ENCODE measurements at regions not wholly inside any gene's neighbourhood (a gene's known extent, or its start where the extent isn't known, plus 50 kb on each side); places are given as distances from the start of the nearest gene placed in this dataset.
"Not testable (repeated sequence)": the region's sequence is repeated elsewhere in the genome, so short reads cannot be mapped to it uniquely, and the experiment has no call there.

DNA sequence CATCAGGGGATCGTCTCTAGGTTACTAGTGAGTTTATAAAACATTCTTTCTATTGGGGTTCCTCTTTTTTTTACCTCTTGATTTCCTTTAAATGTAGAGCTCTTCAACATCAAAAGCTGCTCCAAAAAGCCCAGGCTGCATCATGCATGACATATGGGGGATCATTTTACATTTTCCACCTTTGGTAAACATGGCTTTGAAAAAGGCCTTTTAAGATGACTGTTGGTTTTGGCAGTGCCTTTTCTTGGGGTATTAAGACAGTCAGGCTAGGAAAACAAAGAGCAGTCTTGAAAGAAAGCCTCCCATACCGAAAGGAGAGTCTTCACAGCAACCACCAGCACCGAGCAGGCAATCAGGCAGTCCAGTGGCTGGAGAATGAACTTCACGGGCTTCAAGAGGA lies 73.2 kb downstream of the NPEPL1 start:
- peak; percentile 68 for DNase-seq

DNA sequence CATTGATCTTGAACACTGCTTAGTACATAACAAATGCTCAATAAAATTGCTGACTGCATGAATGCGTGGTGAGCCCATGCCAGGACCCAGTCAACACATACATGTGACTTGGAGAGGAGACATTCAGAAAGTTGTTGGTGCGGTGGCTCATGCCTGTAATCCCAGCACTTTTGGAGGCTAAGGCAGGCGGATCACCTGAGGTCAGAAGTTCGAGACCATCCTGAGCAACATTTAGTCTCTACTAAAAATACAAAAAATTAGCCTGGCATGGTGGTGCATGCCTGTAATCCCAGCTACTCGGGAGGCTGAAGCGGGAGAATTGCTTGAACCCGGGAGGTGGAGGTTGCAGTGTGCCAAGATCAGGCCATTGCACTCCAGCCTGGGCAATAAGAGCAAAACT lies 75.2 kb downstream of the NPEPL1 start:
- DNase-seq = not testable (repeated sequence)
